SIG-M5 treated with dmso at 0.1 percent for 504 hours (cell line): ENCODE measurements at regions not wholly inside any gene's neighbourhood (a gene's known extent, or its start where the extent isn't known, plus 50 kb on each side); places are given as distances from the start of the nearest gene placed in this dataset.
"Not testable (repeated sequence)": the region's sequence is repeated elsewhere in the genome, so short reads cannot be mapped to it uniquely, and the experiment has no call there.

Experiments
- DNase-seq: peaks from one replicate; lab custom pipeline; 2025; ENCODE audit not compliant: unreplicated experiment; lab: John Stamatoyannopoulos, UW

GRCh38 chr4:164301430-164301829 is 452.5 kb upstream of the SMIM31 start:
- DNase-seq, result no peak

DNA sequence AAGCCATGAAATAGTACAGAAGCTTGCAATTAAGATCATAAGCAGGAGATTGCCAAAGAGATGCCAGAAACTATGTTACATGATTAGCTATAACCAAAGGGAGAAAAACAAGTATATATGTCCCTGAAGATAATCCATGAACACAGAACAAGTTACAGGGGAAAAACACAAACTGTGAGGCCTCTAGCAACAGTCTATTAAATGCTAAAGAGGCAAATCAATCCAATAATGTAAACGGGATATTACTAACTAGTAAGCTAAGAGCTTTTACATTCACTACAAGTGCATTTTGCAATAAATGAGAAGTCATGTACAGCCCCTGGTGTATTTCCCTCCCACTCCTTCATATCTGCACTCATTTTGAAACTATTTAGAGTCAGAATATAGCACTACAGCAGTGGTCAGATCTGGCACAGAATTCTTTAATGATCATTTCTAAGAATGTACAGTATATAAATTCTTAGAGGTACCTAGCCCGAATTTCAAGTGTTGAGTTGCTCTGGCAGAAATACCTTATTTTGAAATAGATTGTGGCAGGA is 449.8 kb upstream of the SMIM31 start:
- DNase-seq, result no peak

DNA sequence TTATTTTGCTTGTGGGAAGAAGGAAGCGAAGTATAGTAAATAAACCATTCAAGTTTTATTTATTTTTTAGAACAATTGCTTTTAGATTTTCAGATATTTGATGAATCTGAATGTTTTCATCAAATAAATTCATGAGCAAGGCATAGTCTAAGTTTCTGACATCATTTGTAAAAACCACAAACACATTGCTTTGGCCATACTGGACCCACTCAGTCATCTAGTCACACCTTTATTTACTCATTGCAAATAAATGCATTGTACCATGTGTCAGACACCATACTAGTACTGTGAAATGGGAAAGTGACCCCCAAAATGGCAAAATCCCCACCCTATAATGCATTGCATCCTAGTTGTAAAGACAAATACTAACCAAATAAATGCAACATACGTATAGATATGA is 449.1 kb upstream of the SMIM31 start:
- no peak for DNase-seq

DNA sequence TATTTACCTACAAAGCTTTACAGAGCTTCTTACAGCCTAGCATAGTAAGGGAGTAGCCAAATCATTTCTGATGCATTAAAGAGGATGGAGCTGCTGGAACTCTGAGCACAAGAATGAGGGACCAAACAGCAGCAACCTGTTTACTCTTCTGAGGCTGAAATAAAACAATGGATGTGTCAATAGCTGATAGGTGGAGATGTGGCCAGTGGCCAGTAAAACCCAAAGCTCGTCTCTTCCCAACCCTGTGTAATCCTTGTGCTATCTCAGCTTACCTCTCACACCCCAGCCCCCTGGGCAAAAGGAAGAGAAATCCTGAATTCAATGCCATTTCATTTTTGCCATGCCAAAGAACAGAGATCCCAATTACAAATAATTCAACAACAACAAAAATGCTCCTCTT is 446.7 kb upstream of the SMIM31 start:
- DNase-seq, result no peak

DNA sequence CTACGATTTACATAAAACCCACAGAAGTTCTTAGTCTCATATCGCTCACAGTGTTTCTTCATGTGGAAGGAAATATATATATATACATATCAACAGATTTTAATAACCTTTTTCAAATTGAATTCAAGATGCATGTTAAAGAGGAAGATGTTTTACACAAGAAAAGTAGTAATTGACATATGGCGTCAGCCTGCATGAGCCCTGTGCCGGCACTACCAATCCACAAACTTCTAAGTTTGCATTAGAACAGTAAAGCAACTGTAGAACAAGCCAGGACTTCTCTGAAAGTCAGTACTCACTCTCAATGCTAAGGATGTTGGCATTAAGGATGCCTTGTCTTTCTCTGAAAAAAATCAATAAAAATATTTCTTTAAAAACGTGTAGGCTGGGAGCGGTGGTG is 441.3 kb upstream of the SMIM31 start:
- DNase-seq, result no peak

GRCh38 chr4:164313853-164314252 is 440.1 kb upstream of the SMIM31 start:
- no peak for DNase-seq

GRCh38 chr4:164318350-164318749 is 435.6 kb upstream of the SMIM31 start:
- DNase-seq, result no peak

DNA sequence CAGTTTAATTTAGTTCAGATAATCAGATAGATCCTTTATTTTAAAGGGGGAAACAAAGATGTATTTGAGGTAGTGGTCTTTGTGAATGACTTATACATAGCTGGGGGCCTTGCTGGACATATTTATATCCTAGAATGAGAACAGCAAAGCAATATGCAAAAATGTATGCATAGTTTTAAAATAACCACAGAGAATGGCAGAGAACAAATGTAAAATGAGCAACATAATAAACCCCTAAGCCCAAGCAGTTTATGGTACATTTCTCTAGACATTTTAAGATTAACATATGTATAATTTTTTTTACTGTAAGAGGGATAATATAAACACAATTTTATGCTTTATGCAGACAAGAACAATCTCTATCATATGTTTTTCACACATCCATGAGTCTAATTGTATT is 434.2 kb upstream of the SMIM31 start:
- DNase-seq, result no peak

DNA sequence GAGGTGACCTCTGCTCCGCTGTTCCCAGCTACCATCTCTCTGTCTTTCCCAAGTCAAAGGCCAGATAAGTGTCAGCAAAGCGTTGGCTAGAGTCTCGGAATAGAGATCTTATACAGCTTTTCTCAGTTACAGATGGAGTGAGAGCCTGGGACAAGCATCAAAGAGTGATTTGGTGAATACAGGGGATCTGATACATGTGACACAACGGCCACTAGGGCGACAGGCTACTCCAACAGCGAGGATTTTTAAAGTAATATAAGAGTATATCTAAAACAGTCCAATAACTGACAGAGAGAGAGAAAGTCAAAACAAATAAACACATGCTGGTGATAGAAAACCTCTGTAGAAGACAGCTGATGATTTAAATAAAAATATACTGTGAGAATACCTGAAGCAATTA is 433.1 kb upstream of the SMIM31 start:
- DNase-seq, result no peak

GRCh38 chr4:164326056-164326455 is 427.9 kb upstream of the SMIM31 start:
- no peak for DNase-seq

DNA sequence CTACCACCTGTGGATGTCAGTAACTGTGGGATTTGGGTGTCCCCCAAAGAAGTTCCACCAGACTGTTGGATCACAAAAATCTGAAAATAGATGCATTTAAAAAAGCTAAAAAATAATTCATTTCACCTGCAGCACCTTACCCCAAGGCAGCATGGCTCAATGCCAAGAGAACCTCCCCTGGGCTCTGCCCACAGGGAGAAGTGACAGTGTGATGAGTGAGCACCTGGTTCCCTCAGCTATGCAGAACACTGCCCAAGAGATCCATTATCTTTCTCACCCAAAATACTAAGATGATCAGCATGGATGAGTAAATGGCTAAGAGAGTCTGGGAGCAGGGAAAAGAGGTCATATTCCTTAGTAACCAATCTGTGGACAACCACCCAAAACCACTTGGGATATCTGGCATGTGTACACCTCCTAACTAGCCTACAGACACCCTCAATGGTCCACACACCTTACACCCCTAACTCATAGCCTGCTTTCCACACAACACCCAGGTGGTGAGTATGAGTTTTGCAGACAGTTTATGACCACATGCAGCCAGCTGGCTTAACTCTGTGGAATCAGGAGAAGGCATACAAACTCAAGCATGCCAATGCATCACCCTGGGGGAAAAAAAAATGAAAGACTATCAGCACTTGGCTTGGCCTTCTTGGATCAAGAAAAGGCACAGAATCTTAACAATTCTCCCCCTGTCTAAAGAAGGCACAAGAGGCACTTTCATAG is 416.5 kb upstream of the SMIM31 start:
- DNase-seq, result no peak

- no peak for DNase-seq
Observed at GRCh38 chr4:164343472-164343976, 410.4 kb upstream of the SMIM31 start.

DNA sequence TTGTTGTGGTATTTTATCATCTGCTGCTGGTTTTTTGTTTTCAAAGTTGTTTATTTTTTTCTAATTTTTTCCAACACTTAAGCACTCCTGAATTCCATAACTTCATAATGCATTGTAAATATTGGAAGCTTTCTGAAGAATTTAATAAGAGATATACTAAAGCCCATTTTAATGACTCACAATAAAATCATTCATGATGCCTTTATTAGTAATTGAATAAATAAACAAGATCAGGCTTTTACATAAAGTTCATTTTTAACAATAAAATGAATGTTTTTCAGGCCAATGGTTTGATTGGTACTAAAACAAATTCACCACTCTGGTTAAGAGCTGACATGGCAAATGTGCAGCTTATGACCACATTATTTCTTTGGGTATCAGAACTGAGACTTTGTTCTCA is 408.2 kb upstream of the SMIM31 start:
- DNase-seq, result no peak

DNA sequence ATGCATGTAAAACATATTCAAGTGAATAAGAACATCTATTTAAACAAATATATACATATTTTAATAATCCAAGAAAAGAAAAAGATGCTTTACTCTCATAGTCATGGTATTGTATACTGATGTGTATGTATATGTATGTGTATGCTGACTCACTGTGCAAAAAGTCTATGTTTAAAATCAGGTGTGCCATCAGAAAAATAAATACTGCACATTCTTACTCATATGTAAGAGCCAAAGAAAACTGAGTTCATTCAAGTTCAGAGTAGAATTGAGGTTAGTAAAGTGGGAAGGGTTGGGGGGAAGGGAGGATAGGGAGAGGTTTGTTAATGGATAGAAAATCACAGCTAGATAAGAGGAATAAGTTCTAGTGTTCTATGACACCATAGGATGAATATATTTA is 403.9 kb upstream of the SMIM31 start:
- no peak for DNase-seq

GRCh38 chr4:164350716-164351115 is 403.2 kb upstream of the SMIM31 start:
- not testable (repeated sequence) for DNase-seq

DNA sequence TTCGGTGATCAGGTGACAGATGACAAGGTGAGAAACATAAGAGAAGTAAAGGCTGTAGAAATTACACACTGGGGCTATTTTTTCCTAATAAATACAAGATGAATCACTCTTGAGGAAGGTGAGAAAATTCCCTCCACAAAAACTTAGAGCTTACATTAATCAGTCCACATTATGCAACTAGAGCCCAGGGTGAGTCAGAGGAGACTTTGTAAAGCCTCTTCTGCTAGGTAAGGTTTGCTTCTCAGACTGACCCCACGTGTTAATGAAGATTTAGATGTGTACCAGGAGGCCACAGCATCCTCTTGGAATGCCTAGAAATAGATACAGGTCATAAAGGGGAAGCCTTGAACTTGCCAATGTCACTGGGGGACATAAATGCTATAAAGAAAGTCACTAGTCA is 396.0 kb upstream of the SMIM31 start:
- DNase-seq, result no peak

DNA sequence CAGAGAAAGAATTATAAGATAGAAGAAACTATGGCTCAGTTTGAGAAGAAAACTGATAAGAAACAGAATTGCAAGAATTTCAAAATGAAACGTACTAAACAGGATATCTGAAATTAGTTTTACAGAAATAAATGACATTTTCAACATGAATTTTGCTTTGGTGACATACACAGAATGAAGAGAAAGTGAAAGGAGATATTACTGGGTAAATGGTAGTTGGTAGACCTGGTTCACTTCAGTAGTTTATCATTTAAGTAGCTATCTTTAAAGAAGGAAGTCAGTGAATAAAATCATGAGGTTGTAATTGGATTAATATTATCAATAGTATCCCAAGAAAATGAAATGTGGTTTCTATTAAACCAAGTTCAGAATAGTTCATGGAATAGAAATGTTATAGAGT is 395.5 kb upstream of the SMIM31 start:
- DNase-seq, result no peak

GRCh38 chr4:164359881-164360280 is 394.1 kb upstream of the SMIM31 start:
- DNase-seq, result no peak

GRCh38 chr4:164368894-164369293 is 385.0 kb upstream of the SMIM31 start:
- DNase-seq, result no peak

- DNase-seq, result no peak
Observed at GRCh38 chr4:164373021-164373420, 380.9 kb upstream of the SMIM31 start.

- no peak for DNase-seq
Observed at GRCh38 chr4:164377277-164377676, 376.7 kb upstream of the SMIM31 start.

DNA sequence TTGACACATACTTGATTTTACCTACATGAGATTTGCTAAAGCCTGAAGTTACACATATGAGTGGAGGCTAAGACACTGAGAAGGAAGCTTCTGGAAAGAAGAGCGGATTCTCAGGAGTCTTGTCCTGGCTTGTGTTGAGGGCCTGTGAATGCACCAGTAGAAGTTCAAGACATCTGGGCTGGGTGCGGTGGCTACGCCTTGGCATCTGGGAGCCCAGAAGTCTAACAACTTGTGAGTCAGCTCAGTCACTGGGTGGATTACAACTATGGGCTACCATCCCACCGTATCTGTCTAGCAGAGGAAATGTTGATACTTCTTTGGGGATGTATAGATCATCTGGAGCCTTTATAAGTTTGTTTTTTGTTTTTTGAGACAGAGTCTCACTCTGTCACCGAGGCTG is 375.6 kb upstream of the SMIM31 start:
- no peak for DNase-seq

GRCh38 chr4:164379694-164380093 is 374.2 kb upstream of the SMIM31 start:
- DNase-seq, result no peak
